Right lung (tissue), 2 donors: ENCODE measurements at regions not wholly inside any gene's neighbourhood (a gene's known extent, or its start where the extent isn't known, plus 50 kb on each side); places are given as distances from the start of the nearest gene placed in this dataset.

ENCODE experiments used
- DNase-seq, 2 donors: peaks; one replicate each; pipeline ENCODE4 v3.0.0-alpha.2; 2013

- DNase-seq = no peak
These were observed 67.6 kb upstream of the PITRM1 start for GRCh38 chr10:3239920-3240894.

DNA sequence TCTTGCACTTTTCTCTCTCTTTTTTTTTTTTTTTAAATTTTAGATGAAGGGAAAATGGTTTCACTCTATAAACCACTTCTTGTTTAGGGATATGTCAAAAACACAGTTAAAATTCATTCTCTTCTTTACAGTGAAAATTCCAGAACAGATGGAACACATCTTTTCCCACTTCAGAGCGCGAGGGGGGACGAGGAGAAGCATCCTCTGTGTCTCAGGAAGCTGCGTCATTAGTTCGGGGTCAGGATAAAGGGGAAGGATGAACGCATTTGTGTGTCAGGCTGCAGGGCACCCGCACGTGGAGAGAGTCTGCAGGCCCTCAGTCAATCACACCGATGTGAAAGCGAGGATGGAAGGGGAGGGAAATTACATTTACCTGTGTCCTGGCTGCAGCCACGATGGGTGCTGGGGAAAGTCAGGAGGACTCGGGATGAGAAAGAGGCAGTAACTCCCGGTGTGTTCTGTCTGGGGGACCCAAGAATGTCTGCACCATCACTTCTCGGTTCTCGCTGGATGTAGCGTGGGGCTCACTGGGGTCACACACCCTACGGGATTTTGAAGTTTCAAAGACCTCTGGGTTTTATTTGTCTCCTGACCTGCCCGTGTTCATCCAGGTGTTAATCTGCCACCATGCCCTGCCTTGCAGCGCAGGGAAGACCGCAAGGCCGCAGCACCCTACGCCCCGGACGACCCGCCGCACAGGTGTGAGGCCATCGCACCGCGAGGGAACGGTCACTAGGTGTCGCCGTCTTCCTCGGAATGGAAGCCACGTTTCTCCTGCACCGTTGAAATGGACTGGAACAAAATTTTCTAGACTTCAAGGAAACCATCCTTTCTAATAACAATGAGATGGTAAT, 66.7 kb upstream of the PITRM1 start:
- peak; percentile 57 to 64 for DNase-seq

DNA sequence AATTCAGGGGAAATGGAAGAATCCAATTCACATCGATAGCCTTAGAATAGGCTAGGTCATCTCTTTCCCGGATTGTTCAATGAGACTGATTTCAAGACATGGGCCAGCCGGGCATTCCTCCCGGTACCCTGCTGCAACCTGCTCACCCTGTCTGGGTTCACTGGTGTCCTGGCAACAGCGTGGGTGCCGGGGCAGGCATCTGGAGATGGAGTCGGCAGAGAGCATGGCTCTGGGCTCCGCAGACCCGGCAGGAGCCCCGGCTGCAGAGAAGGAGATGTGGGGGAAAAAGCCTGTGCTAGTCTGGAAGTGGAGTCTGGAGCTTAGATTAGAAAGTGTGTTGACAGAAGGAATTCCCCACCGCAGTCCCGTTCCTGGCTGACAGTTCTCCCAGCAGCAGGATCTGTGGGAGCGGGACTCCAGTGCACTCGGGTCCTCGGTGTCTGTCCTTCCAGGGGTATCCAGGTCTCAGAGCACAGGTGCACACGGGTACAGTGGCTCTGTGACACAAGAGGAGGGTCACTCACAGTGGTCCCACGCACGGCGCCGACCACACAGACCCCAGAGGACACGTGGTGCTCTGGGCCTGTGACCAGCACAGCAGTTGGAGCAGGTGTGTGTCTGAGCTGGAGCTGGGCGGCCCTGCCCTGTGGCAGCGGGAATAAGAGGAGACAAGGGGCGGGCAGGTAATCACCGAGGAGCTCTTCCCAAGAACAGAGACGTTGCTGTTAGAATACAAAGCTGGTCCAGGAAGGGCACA, 65.7 kb upstream of the PITRM1 start:
- no peak for DNase-seq

DNA sequence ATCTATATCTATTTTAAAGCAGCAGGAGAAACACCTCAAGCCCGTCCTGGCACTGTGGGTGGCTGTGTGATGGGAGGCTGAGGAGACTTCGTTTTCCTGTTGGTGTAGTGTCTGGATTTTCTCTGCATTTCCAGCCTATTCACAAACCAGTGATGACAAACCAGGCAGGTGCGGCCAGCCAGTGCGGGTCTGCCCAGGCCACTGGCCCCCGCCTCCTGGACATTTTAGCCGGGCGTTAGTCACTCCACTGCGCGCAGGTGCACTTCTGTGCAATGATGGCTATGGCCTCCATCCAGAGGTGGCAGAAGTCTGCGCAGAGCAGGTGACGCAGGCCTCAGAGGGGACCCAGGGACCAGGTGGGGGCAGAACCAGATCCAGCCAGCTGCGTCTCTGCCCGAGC, 64.9 kb upstream of the PITRM1 start:
- no peak for DNase-seq

DNA sequence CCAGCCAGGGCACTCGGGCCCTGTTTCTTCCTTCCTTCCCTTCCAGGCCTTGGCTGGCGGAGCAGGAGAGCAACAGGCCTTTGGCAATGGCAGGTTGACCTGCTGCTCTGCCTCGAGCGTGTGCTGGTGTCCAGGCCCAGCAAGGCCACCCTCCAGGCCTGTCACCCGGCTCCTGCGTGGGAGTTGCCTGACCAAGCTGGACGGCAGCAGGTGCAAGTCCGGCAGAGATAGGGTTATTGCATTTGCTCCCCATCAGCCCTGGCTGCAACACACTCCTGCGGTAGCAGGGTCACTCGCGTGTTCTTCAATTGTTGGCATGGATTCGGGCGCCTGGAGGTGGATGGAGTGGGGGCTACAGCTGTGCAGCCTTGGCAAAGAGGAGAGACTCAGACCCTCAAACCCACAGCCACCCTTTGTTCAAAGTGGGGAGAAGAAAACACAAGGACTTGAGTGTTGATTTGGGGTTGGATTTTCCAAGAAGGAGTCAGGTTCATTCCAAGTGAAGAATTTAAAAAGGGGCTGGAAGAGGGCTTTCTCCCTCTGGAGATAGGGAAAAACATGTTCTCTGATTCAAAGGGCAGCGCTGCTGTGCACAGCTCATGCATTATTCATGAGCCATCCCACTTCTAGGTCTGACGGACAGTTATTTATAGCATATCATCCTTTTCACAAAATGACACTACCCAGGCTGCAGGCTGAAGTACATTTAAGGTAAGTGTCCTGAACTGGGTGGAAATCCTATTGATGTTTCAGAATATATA, 64.2 kb upstream of the PITRM1 start:
- no peak for DNase-seq

- DNase-seq = no peak
These were observed 63.5 kb upstream of the PITRM1 start for GRCh38 chr10:3235996-3236510.

GRCh38 chr10:3235395-3235794, 62.8 kb upstream of the PITRM1 start:
- no peak for DNase-seq

DNA sequence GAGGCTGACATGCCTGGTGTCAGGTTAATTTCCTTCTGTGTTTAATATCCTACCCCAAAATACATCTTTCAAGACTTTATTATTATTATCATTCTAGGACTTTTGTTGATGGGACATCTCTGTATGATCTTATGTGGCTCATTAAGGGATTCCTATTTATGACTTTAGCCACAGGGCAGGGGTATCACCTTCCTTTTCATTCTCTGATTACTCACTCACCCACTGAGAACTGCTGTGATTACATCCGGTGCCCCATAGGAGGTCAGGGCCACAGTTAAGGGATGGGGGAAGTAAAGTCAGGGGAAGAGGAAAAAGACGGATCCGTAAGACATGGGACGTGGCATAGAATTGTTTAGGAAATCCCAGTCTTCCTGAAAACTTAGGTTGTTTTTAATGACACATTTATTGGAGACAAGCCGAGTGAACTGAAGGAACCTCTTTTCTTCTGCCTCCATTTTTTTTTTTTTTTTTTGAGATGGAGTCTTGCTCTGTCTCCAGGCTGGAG, 61.0 kb upstream of the PITRM1 start:
- no peak for DNase-seq

- no peak for DNase-seq
These were observed 59.6 kb upstream of the PITRM1 start for GRCh38 chr10:3231951-3232730.

DNA sequence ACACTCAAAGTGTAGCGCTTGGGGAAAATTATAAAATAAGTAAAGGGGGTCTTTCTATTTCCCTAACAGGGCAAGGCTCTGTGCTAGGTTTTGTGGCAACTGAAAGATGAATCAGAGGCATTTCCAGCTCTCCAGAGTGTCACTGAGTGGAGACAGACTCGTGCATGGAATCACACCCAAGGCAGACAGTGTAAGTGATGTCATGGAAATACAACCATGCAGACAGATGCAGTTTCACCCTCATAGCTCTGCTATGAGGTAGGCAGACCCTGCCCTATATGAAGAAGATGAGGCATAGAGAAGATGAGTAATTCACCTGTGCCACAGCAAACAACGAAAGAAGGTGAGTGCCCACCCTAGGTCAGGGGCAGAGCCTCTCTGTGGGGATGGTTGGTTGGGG, 57.2 kb upstream of the PITRM1 start:
- no peak for DNase-seq

GRCh38 chr10:3228629-3228945, 56.0 kb upstream of the PITRM1 start:
- DNase-seq = no peak

DNA sequence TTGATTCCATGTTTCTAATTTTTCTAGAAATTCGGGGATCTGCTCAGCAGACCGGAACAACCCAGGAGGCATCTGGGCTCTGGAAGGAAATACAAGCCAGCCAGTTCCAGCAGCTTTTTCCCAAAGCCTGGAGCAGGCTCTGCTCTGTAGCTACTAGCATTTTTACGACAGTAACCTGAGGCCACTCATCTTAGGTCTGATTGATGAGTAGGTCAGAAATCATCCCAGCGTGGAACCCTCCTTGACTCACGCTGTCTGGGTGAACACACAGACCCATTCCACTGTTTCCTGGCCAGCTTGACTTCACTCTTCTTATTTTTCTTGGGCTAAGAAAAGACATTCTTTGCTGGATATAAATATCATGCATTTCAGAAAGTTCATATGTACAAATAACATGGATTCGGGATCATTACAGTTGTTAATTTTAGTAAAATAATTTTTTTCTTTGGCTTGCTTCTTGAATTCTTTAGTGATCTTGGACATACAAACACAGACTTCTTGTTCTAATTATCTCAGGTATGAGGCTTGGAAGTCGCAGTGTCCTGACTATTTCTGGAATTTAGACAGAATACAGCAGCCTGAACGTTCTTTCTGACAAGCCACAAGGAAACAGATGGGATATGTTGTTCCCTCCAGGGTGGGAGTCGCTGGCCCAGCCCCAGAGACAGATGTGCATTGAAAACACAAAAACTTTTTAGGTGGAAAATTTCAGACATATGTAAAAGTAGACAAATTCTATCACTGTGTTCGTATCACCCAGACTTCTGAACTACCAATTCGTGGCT, 54.6 kb upstream of the PITRM1 start:
- DNase-seq = no peak

- no peak for DNase-seq
These were observed 53.0 kb upstream of the PITRM1 start for GRCh38 chr10:3225561-3225960.

DNA sequence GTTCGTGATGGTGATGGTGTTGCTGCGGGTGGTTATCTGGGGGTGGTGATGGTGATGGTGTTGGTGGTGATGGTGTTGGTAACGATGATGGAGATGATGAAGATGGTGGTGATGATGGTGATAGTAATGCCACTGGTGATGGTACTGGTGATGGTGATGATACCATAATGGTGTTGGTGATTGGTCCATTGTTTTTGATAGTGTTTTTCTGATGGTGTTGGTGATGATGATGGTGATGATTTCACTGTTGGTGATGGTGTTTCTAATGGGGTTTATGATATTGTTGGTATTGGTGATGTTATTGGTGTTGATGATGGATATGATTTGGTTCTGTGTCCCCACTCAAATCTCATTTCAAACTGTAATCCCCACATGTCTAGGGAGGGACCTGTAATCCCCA, 51.7 kb upstream of the PITRM1 start:
- no peak for DNase-seq

GRCh38 chr10:3222626-3223025, 50.0 kb upstream of the PITRM1 start:
- DNase-seq = no peak
